ENCODE measurements at regions not wholly inside any gene's neighbourhood (a gene's known extent, or its start where the extent isn't known, plus 50 kb on each side); places are given as distances from the start of the nearest gene placed in this dataset.

DNA sequence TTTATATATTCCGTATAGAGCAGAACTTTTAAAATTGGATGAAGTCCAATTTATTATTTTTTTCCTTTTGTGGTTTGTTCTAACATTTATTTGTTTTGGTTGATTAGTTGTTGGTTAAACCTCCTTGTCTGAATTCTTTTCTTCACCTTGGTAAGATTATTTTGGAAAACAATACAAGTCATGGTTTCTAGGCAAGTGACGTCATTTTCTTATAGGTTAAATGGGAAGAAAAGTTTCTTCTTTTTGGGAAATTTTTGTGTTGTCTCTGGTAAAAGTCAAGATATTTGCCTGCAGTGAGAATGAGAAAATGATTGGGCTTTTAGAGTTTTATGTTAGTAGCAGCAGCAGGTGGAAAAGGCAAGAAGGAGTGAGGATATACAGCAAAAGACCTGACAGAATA is 197.9 kb downstream of the OTOR start:
- no peak for DNase-seq (ENCODE audit: low read depth)

DNA sequence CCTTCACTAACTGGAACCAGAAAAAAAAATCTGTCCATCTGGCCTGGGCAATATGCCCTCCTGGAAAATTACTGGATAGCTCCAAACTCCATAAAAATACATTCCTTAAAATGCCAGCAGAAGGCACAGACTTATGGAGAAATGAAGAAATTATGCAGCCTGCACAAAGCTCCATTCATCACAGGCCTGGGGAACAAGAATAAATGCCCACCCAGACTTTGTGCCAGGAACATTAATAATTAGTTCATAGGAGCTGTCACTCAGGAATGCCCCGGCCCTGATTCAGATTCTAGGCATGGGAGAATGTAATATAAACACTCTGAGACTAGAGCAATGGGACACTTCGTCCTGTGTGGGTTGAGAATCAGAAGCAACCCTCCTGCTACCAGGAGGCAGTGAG is 199.3 kb downstream of the OTOR start:
- no peak for DNase-seq (ENCODE audit: low read depth)

DNA sequence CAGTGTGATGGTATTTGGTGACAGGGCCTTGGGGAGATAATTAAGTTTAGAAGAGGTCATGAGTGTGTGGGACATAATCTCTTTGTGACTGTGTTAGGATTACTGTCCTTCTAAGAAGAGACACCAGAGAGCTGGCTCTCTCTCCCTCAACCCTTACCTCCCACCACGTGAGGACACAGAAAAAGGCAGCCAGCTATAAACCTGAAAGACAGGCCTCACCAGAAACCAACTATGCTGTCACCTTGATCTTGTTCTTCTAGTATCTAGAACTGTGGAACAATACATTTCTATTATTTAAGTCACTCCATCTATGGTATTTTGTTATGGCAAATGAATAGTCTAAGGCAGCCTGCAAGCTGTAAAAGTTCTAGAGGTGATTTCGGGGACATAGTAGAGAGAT is 203.7 kb downstream of the OTOR start:
- no peak for DNase-seq (ENCODE audit: low read depth)

DNA sequence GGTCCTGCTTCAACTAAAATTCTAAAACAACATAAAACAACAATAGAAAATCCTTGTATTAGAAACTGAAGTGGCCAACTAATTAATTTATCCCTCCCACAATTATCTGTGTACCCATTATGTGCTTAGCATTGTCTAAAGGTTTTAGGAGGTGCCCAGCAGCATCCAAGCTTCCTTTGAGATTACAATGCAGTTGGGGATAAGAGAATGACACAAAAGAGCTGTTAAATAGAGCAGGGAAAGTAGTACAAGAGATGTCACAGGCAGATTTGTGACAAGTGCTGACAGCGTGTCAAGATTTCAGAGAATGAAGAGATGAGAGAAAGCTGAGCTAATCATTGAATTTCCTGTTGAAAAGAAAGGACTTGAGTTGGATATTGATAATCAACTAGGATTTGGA is 204.8 kb downstream of the OTOR start:
- DNase-seq (ENCODE audit: low read depth): no peak

DNA sequence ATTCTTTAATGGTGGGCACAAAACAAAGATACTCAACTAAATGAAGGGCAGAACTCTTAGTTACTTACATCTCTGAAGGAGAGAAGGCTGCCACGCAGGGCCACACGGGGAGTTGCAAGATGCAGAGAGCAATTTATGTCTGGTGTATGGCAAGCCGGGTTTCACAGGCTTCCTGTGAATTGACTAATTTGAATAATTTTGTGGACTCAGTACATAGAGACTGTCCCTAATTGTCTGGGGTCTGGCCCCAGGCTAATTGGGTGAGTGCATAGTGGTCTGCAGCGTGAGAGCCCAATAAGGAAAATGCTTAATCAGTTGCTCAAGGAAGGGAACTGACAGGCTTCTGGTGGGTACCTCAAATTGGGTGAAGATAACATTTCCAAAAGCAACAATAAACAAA is 205.7 kb downstream of the OTOR start:
- DNase-seq (ENCODE audit: low read depth): no peak

DNA sequence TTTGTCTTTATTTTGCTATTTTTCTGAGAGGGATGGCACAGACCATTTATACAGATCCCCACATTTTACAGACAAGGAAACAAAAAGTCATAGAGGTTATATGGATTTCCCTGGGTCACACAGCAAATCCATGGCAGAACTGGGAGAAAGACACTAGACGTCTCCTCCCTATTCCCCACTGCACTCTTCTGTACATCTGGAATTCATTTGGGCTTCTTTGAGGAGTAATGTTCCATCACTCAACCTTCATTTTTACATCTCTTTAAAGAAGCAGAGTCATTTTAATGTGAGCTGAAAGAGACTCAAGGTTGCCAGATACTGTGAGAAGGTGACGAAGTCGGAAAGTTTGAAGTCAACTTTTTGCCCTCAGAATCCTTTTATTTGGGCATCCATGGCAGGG is 207.3 kb downstream of the OTOR start:
- no peak for DNase-seq (ENCODE audit: low read depth)

DNA sequence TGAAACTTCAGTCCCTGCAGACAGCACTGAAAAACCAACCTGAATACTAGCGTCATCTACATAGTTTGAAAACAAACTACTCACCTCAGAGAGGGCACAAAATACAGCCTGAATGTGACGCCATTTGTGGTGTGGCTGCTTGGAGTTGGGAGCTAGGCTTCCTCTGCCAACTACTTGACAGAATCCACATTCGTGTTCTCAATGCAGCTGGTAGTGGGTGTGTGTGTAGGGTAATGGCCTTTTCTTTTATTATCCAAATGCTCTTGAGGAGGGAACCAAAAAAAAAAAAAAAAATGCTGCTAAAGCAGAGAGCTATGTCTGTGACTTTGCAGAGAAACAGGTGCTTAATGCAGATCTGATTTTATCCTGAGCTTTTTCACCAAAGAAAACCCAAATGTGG is 207.8 kb downstream of the OTOR start:
- no peak for DNase-seq (ENCODE audit: low read depth)

DNA sequence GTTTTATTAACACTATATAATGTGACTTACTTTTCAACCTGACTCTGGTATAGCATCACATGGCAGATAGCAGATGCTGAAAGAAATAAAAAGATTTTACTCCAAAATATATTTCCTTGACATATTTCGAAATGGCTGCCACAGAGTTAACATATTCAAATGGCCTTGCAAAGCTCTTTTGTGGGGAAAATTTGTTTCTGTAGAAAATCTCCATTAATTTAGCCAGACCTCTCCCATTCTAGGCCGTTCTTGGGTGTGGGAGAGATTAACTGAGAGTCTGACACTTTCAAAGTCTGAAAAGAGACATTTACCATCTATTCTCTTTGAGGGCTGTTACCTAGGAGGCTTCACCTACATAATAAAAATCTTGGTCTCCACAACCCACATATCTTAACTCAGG is 217.2 kb downstream of the OTOR start:
- no peak for DNase-seq (ENCODE audit: low read depth)

DNA sequence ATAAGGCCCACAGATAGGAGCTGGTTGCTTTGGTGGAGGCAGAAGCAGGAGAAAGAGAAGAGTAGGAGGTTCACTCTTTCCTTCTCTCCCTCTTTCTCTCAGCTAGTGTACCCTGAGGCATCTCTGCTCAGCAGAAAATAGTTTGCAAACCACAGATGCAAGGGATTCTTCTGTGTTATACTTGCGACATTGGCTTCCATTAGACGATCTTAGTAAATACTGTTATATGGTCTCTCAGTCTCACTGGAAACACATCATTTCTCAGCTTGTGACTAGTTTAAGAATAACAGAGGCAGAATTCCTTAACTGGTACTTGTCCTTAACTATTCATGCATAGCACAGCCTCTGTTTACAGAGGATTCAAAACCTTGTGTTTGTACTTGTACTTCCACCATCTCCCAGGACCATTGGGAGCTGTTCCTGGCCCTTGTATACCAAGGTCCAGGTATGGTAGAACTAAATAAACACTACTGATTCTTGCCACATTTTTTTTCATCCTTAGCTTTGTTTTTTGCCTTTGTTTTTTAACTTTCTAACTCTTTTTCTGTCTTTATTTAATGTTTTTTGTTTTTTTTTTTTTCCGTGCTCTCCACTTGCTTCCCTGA is 218.2 kb downstream of the OTOR start:
- no peak for DNase-seq (ENCODE audit: low read depth)

DNA sequence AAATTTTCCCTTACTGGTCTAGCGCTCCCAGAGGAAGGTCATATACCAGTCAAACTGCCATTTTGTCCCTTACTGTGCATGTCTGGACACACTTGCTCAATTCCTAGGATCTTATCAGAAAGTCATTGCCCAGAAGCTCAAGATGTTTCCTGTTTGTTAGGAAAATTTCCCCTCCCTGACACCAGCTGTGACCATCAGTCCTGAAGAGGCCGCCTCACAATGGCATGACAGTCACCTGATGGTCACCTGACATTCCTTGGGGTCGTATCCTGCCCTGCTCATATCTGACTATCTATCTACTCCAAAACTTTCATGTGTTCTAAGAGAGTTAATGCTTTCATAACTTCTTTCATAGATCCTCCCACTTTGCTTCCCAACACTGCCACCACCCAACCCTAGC is 219.9 kb downstream of the OTOR start:
- no peak for DNase-seq (ENCODE audit: low read depth)

DNA sequence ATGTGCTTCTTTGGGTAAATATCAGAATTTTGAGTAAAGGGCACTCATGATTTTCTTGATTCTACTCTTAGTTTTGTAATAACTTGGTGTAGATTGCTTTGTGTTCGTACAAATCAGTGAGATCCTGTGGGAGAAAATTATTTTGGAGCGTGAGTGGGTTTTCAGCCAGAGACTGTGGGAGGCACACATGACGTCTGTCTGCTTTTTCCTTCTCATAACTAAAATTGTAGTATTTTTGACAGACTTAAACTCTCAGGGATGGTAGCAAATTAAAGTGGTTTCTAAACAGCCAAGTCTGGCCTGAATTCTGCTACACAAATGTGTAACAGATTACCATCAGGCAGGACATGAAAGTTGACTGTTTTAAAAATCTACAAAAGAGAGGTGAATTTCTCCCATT is 222.6 kb downstream of the OTOR start:
- DNase-seq (ENCODE audit: low read depth): no peak

DNA sequence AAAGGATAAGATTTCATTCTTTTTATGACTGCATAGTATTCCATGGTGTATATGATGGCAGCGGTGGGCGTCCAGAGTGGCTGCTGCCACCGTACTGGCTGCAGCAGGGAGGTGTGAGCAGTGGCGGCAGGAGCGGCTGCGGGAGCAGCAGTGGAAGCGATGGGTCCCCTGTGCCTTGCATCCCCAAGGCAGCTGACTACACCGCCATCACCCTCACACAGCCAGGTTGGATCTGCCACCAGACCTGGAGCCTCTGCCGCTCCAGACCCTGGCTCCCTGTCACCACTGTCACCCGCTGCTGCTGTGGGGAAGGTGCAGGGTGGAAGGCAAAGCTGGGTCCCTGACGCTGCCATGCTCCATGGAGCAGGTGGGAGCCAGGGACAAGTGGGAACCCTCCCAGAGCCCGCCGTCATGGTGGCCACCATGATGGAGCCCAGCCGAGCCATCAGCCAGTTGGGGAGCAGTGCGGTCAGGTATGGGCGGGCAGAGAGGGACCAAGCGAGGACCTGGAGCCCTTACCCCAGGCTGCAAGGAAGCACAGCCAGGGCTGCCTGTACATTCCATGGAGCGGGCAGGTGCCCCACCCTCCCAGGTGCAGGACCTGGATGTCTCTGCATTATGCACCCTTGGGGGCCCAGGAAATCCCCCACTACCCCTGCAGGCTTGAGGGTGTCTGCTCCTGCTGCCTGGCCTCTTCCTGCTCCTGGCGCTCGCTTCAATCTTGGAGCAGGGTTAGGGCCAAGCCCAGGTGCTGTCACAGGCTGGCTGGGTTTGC is 226.1 kb downstream of the OTOR start:
- DNase-seq (ENCODE audit: low read depth): no peak

DNA sequence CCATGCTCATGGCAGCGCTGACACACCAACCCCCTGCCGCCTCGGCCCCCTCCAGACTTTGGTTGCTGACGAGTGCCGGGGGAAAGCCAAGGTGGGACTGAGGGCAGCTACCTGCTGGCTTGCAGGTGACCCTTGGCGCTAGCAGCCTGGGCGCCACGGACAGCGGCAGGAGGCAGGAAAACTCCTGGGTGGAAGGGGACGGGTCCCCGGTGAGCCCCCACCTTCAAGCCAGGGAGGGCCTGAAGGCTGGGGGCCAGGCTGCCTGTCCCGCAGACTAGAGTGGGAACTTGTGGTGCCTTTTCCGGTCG is 226.7 kb downstream of the OTOR start:
- DNase-seq (ENCODE audit: low read depth): no peak

DNA sequence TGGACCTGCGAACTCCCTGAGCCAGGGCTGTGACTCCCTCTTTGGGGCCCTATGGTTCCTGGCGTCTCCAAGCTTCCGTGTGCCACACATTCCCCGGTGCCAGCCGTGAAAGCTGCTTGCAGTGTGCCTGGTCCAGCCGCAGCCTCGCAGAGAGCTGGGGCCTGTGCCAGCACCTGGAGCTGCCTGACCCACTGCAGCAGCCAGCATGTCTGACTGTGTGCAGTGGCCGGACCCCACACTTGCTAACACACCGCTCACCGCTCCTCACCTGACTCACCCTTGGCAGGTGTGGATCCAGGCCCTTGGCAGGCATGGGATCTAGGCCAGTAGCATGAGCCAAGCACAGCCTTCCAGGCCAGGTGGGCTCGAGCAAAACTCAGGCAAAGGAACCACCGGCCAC is 227.5 kb downstream of the OTOR start:
- no peak for DNase-seq (ENCODE audit: low read depth)

DNA sequence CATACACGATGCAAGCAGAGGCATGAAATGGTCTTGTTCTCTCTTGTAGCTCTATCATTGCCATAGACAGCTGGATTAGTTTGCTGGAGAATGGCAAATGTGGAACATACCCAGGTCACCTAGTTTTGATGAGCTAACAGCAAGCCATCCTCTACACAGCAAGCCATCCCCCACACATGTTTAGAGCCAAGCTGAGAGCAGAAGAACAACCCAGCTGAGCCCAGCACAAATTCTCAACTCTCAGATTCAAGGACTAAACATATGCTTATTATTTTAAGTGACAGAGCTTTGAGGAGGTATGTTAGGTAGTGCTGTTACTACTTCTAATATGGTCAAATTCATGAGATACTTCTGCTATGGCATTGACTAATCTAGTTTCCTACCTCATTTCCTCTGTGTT is 230.3 kb downstream of the OTOR start:
- no peak for DNase-seq (ENCODE audit: low read depth)

DNA sequence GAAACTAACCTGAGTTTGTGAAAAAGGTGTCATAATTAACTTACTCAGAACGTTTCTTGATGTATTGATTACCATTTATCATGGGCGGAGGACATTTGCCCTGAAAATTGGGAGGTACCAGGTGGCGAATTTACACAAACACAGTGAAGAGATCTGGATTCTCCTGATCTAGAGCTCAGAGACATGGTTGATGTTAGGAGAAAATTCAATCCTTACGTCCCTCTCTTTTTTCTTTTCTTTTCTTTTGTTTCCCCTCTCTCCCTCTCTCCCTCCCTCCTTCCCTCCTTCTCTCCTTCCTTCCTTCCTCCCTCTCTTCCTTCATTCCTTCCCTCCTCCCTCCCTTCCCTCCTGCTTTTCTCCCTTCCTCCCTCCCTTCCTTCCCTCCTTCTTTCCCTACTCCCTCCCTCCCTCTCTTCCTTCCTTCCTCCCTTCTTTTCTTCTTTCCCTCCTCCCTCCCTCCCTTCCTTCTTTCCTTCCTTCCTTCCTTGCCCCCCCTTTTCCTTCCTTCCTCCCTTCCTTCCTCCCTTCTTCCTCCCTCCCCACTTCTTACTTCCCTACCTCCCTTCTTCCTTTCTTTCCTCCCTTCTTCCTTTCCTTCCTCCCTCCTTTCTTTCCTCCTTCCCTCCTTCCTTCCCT is 234.1 kb downstream of the OTOR start:
- DNase-seq (ENCODE audit: low read depth): no peak

DNA sequence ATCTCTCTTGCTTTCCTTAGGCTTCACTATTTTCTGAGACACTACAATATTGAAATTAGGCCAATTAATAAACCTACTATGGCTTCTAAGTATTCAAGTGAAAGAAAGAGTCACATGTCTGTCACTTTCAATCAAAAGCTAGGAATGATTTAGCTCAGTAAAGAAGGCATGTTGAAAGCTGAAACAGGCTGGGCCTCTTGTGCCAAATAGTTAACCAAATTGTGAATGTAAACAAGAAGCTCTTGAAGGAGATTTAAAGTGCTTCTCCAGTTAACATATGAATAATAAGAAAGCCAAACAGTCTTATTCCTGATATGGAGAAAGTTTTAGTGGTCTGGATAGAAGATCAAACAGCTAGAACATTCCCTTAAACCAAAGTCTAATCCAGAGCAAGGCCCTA is 236.3 kb downstream of the OTOR start:
- DNase-seq (ENCODE audit: low read depth): no peak

DNA sequence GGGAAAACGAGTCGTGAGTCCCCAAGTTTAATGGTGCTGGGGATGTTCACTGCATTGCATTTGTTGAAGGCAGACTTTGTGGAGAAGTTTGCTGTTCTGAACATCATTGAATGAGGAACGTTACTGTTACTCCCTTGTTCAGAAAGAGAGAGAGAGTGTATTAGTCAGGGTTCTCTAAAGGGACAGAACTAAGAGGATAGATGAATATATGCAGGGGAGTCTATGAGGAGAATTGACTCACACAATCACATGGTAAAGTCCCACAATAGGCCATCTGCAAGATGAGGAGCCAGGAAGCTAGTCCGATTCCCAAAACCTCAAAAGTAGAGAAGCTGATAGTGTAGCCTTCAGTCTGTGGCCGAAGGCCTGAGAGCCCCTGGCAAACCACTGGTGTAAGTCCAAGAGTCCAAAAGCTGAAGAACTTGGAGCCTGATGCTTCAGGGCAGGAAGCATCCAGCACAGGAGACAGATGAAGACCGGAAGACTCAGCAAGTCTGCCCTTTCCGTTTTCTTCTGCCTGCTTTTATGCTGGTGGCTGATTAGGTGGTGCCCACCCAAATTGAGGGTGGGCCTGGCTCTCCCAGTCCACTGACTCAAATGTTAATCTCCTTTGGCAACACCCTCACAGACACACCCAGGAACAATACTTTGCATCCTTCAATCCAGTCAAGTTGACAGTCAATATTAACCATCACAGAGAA is 223.5 kb upstream of the PCSK2 start:
- DNase-seq (ENCODE audit: low read depth): no peak

DNA sequence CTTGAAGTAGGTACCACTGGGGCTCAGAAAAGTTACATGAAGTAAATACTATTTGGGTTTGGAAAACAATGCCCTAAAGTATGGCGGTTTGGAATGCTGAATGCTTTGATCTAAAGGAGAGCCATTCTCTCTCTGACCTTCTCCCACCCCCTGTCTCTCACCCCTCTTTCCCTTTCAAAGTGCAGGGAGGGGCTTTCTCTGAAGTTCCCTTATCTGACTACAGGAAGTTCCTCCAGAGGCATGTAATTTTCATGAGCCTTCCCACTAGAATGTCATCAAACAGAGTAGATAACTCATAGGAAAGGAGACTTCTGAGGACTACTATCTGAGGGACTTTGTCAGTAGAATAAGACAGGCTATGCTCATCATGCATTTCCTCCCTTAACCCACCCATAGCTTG is 216.7 kb upstream of the PCSK2 start:
- no peak for DNase-seq (ENCODE audit: low read depth)

DNA sequence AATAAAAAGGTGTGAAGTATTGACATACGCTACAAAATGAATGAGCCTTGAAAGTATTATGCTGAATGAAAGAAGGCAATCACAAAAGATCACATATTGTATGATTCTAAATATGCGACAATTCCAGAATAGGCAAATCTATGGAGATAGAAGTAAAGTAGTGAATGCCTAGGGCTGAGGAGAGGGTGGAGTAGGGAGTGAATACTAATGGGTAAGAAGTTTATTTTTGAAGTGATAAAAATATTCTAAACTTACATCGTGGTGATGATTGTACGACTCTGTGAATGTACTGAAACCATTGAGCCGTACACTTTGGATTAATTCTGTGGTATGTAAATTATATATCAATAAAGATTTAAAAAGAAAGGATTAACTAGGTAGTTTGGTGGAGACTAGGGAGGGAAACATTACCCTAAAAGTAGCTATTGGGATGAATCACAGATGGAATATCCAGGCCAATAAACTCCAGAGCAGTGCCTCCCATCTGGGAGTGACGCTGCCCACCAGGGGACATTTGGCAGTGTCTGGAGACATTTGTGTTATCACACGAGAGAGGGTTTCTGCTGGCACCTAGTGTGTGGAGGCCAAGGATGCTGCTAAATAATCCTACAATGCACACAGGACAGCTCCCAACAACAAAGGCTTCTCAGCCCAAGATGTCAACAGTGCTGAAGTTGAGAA is 214.2 kb upstream of the PCSK2 start:
- no peak for DNase-seq (ENCODE audit: low read depth)

DNA sequence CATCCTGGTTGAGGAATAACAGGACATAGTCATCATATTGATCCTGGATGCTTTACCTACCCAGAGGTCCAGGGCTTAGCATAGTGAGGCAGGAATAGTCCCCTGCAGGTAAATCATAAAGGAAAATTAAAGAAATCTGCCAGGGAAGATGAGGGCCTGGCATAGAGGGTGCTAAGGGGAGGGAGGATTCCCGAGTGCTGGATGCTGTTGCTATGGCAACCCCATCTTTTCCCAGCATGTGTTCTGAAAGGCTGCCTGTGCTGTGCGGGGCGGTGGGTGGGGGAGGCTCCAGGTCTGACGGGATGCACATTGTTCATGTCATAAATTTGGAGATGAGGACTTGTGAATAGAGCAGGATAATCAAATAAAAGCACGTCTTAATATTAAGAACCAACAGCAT is 212.6 kb upstream of the PCSK2 start:
- DNase-seq (ENCODE audit: low read depth): no peak

DNA sequence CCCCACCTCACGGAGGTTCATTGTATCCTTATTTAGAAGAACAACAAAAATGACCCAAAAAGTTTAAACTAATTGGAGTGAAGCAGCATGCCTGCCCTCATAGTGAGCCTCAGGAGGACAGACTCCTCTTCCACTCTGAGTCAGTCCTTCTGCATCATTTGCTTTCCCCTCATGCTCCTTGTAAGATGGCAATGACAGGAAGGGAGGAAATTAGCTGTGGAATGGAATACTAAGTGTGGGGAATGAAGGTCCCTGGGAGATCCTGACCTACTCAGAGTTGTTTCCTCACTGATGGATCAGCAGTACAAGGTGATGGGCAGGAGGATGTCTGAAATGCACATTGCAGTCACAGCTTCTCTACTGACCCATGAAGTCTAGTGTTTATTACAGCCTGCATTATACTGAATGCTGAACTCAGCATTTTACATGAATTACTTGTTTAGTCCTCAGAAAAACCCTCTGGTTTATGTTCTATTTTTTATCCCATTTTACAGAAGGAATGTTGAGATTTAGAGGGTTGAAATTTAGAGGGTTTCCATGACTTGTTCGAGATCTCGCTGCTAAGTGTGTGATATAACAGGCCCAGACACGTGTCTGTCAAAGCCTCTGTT is 212.0 kb upstream of the PCSK2 start:
- DNase-seq (ENCODE audit: low read depth): no peak
